ENCODE measurements at regions not wholly inside any gene's neighbourhood (a gene's known extent, or its start where the extent isn't known, plus 50 kb on each side); places are given as distances from the start of the nearest gene placed in this dataset.

GRCh38 chr5:158268286-158268685, 409.3 kb upstream of the CLINT1 start:
- H3K4me2 ChIP-seq (ENCODE audit: unreplicated experiment): peak overlapping the region; percentile 6
- H3K36me3 ChIP-seq (ENCODE audit: low read depth): no peaks in the 10 kb centered on the region
- no peaks in the 10 kb centered on the region for H4K20me1 ChIP-seq (ENCODE audit: insufficient read depth)
- H3K79me2 ChIP-seq (ENCODE audit: insufficient read depth): no peaks in the 10 kb centered on the region
- peak overlapping the region; percentile 35 for H3K27ac ChIP-seq
- H3K9me3 ChIP-seq (ENCODE audit: low read depth): peaks cover 9% of the 10 kb centered on the region
- H3K27me3 ChIP-seq (replicated peaks; ENCODE audit: insufficient read depth): no peaks in the 10 kb centered on the region
- H3F3A ChIP-seq (ENCODE audit: insufficient read depth): peaks cover 17% of the 10 kb centered on the region; the same call in 1 of the 2 replicates
- peaks cover 21% of the 10 kb centered on the region for H3K4me1 ChIP-seq (ENCODE audit: insufficient read depth)
- H3K4me3 ChIP-seq: no peak overlapping the region; the same call in 1 of the 2 replicates
- in situ Hi-C loops (cut with MboI): no loop called here
- TF ChIP-seq EZH2 (IDR thresholded peaks at IDR 0.05; ENCODE audit: insufficient read depth, poor library complexity, severe bottlenecking): no peak
- no peak for TF ChIP-seq EZH2phosphoT487 (IDR thresholded peaks at IDR 0.05; ENCODE audit: insufficient read depth, low read depth)
- DNase-seq: no peak
- H3K9me2 ChIP-seq (ENCODE audit: insufficient read depth): no peaks in the 10 kb centered on the region
- peak overlapping the region; percentile 60 for H2AFZ ChIP-seq
- 30 to 34% methylated on average over 8 of the region's 8 CpGs for WGBS, 2 experiments (ENCODE audit: low coverage in 1 of 2, low lambda C conversion rate in 2 of 2, missing lambda C conversion rate in 2 of 2)
- H3K9ac ChIP-seq: no peak overlapping the region

DNA sequence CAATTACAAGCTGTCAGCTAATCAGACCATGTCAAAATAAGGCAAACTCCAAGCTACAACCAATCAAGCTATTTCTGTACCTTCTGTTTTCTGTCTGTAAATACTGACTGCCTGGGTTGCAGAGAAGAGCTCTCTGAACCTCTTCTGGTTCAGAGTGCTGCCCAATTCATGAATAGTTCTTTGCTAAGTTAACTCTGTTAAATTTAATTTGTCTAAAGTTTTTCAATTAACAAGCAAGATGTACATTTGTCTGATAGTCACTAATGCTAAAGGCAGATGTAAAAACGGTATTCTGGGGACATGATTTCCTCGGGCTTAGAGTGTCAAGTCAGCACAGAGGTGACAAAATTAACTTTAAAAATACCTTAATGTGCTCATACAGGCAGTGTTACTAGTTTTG, 408.3 kb upstream of the CLINT1 start:
- H3K79me2 ChIP-seq (ENCODE audit: insufficient read depth): no peaks in the 10 kb centered on the region
- H3K9ac ChIP-seq: no peak overlapping the region
- peaks cover 9% of the 10 kb centered on the region for H3K9me3 ChIP-seq (ENCODE audit: low read depth)
- no peak overlapping the region for H3K4me2 ChIP-seq (ENCODE audit: unreplicated experiment)
- in situ Hi-C loops (cut with MboI): no loop called here
- 0 out of 2 replicates have a peak overlapping the region, but pooled peaks have one; percentile 60 for H2AFZ ChIP-seq
- H3K4me3 ChIP-seq: no peak overlapping the region
- H3K4me1 ChIP-seq (ENCODE audit: insufficient read depth): peaks cover 21% of the 10 kb centered on the region
- H3K27me3 ChIP-seq (replicated peaks; ENCODE audit: insufficient read depth): no peaks in the 10 kb centered on the region
- no peak overlapping the region for H3K27ac ChIP-seq
- no peaks in the 10 kb centered on the region for H3K9me2 ChIP-seq (ENCODE audit: insufficient read depth)
- WGBS, 2 experiments (ENCODE audit: low coverage in 1 of 2, low lambda C conversion rate in 2 of 2, missing lambda C conversion rate in 2 of 2): 98 to 99% methylated on average over 2 of the region's 2 CpGs
- DNase-seq: no peak
- TF ChIP-seq EZH2phosphoT487 (IDR thresholded peaks at IDR 0.05; ENCODE audit: insufficient read depth, low read depth) (no peak), EZH2 (IDR thresholded peaks at IDR 0.05; ENCODE audit: insufficient read depth, poor library complexity, severe bottlenecking) (no peak)
- H4K20me1 ChIP-seq (ENCODE audit: insufficient read depth): no peaks in the 10 kb centered on the region
- peaks cover 17% of the 10 kb centered on the region; the same call in 1 of the 2 replicates for H3F3A ChIP-seq (ENCODE audit: insufficient read depth)
- H3K36me3 ChIP-seq (ENCODE audit: low read depth): no peaks in the 10 kb centered on the region

- in situ Hi-C loops (cut with MboI): no loop called here
- no peaks in the 10 kb centered on the region for H3K36me3 ChIP-seq (ENCODE audit: low read depth)
- H3K27ac ChIP-seq: no peak overlapping the region
- H3K9me3 ChIP-seq (ENCODE audit: low read depth): peaks cover 9% of the 10 kb centered on the region
- no peak overlapping the region for H3K4me3 ChIP-seq
- no peak overlapping the region for H2AFZ ChIP-seq
- DNase-seq: no peak
- WGBS, 2 experiments (ENCODE audit: low coverage in 1 of 2, low lambda C conversion rate in 2 of 2, missing lambda C conversion rate in 2 of 2): 89 to 97% methylated on average over 4 of the region's 4 CpGs
- H3K4me2 ChIP-seq (ENCODE audit: unreplicated experiment): no peak overlapping the region
- no peak for TF ChIP-seq EZH2 (IDR thresholded peaks at IDR 0.05; ENCODE audit: insufficient read depth, poor library complexity, severe bottlenecking)
- TF ChIP-seq EZH2phosphoT487 (IDR thresholded peaks at IDR 0.05; ENCODE audit: insufficient read depth, low read depth): no peak
- no peaks in the 10 kb centered on the region for H4K20me1 ChIP-seq (ENCODE audit: insufficient read depth)
- H3F3A ChIP-seq (ENCODE audit: insufficient read depth): peaks cover 17% of the 10 kb centered on the region; the same call in 1 of the 2 replicates
- H3K79me2 ChIP-seq (ENCODE audit: insufficient read depth): no peaks in the 10 kb centered on the region
- no peaks in the 10 kb centered on the region for H3K27me3 ChIP-seq (replicated peaks; ENCODE audit: insufficient read depth)
- H3K4me1 ChIP-seq (ENCODE audit: insufficient read depth): peaks cover 18% of the 10 kb centered on the region; the same call in 1 of the 2 replicates
- no peaks in the 10 kb centered on the region for H3K9me2 ChIP-seq (ENCODE audit: insufficient read depth)
- no peak overlapping the region for H3K9ac ChIP-seq
These were observed 407.2 kb upstream of the CLINT1 start for GRCh38 chr5:158265931-158266700.

- H3K4me2 ChIP-seq (ENCODE audit: unreplicated experiment): no peak overlapping the region
- in situ Hi-C loops (cut with MboI): no loop called here
- peaks cover 17% of the 10 kb centered on the region; the same call in 1 of the 2 replicates for H3F3A ChIP-seq (ENCODE audit: insufficient read depth)
These were observed 406.4 kb upstream of the CLINT1 start for GRCh38 chr5:158265346-158265745.

More at GRCh38 chr5:158265346-158265745, 406.4 kb upstream of the CLINT1 start:
- H4K20me1 ChIP-seq (ENCODE audit: insufficient read depth): no peaks in the 10 kb centered on the region
- no peak overlapping the region for H3K27ac ChIP-seq
- no peak overlapping the region for H3K9ac ChIP-seq
- H2AFZ ChIP-seq: no peak overlapping the region
- H3K27me3 ChIP-seq (replicated peaks; ENCODE audit: insufficient read depth): no peaks in the 10 kb centered on the region
- no peaks in the 10 kb centered on the region for H3K79me2 ChIP-seq (ENCODE audit: insufficient read depth)
- DNase-seq: no peak
- peaks cover 14% of the 10 kb centered on the region; the same call in 1 of the 2 replicates for H3K4me1 ChIP-seq (ENCODE audit: insufficient read depth)
- H3K36me3 ChIP-seq (ENCODE audit: low read depth): no peaks in the 10 kb centered on the region
- TF ChIP-seq EZH2phosphoT487 (IDR thresholded peaks at IDR 0.05; ENCODE audit: insufficient read depth, low read depth) (no peak), EZH2 (IDR thresholded peaks at IDR 0.05; ENCODE audit: insufficient read depth, poor library complexity, severe bottlenecking) (no peak)
- no peaks in the 10 kb centered on the region for H3K9me2 ChIP-seq (ENCODE audit: insufficient read depth)
- peaks cover 9% of the 10 kb centered on the region for H3K9me3 ChIP-seq (ENCODE audit: low read depth)
- no peak overlapping the region for H3K4me3 ChIP-seq

All from GM23248 (cell line).